GM13976 (cell line): ENCODE measurements at regions not wholly inside any gene's neighbourhood (a gene's known extent, or its start where the extent isn't known, plus 50 kb on each side); places are given as distances from the start of the nearest gene placed in this dataset.

ENCODE experiments used
- DNase-seq: peaks from one replicate; pipeline ENCODE4 v3.0.0; 2012; ENCODE audit warnings: low spot score
- in situ Hi-C: fragments of 300-500 bp; cut with MboI; formaldehyde crosslinking; loops from one replicate; pipeline ENCODE4 v1.12.0; 2022; ENCODE audit warnings: low sequenced_read_pairs, mixed read lengths, inconsistent platforms; ENCODE audit not compliant: unreplicated experiment
- TF ChIP-seq, protein P1 (sequence below): IDR thresholded peaks from 2 replicates; pipeline ENCODE4 v1.5.1; 2012; ENCODE audit warnings: borderline replicate concordance, mild to moderate bottlenecking; ENCODE audit not compliant: insufficient read depth; ENCODE audit errors: extremely low read depth, missing control alignments, control extremely low read depth

DNA sequence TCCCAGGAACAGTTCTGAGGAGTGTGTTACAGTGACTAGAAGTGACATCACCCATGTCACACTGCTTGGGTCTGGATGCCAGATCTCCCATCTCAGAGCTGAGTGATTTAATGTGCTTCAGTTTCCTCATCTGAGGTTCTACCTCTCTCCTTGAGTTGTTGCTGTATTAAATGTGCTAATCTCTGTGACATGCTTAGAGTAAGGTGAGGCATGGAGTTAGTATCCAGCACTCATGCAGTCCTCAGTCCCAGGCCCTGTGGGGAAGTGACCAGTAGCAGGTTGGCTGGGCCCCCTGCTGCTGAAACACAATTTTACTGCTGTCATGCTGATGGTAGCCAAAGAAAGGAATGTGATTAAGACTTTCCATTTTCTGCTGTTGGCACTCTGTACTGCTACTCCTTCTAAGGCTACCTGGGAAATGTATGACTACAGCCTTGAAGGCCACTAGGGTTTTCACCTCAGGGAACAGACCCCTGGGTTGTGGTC, 639.6 kb downstream of the MID1IP1 start:
- TF ChIP-seq, protein P1, sequence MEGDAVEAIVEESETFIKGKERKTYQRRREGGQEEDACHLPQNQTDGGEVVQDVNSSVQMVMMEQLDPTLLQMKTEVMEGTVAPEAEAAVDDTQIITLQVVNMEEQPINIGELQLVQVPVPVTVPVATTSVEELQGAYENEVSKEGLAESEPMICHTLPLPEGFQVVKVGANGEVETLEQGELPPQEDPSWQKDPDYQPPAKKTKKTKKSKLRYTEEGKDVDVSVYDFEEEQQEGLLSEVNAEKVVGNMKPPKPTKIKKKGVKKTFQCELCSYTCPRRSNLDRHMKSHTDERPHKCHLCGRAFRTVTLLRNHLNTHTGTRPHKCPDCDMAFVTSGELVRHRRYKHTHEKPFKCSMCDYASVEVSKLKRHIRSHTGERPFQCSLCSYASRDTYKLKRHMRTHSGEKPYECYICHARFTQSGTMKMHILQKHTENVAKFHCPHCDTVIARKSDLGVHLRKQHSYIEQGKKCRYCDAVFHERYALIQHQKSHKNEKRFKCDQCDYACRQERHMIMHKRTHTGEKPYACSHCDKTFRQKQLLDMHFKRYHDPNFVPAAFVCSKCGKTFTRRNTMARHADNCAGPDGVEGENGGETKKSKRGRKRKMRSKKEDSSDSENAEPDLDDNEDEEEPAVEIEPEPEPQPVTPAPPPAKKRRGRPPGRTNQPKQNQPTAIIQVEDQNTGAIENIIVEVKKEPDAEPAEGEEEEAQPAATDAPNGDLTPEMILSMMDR = no peak
- in situ Hi-C loops = no loop called here
- no peak for DNase-seq

DNA sequence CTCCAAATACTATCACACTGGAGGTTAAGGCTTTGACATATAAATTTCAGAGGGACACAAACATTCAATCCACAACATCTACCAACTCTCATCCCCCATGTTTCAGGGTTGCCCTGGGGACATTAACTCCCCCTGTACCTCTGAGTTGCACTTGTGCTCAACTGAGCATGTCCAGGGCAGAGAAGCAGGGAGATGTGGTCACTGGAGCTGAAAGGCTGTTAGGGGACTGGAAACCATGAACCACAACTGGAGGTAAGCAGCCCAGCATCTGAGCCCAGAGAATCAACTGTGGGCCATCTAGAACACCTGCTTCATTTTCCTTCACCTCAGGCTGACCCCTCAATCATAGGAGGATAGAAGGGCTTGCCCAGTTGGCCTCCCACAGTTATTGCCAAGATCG, 641.1 kb downstream of the MID1IP1 start:
- no peak for DNase-seq
- in situ Hi-C loops = no loop called here
- TF ChIP-seq, protein P1 = no peak

DNA sequence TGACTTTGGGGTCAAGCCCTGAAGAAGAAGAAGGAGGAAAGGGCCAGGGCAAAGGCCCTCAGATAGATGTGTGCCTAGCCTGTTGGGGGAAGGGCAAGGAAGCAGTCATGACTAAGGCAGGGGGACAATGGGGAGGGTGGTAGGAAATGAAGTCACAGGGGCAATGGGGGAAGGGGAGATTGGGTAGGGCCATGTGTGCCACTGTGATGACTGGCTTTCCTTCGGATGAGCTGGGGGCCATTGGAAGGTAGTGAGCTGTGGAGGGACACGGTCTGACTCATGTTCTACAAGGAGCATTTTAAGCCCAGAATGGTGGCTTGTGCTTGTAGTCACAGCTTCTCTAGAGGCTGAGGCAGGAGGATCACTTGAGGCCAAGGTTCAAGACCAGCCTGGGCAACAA, 642.0 kb downstream of the MID1IP1 start:
- in situ Hi-C loops = no loop called here
- DNase-seq = no peak
- TF ChIP-seq, protein P1 = no peak

DNA sequence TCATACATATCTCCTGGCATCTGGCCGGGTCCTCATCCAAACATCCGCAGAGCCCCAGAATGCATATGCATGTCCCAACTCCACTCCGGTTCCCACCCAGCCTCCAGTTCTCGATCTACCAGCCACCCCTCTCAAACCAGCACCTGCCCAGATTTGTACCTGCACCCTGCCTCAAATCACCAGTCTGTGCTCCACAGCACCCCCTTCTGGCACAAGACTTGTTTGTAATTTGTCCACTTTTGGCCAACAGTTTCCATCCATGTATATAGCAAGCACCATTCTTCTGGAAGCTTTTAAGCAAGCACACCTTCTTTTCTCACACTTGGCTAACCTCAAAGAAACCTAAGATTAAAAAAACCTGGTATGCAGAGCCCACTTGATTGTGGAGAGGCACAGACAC, 644.1 kb downstream of the MID1IP1 start:
- DNase-seq = no peak
- in situ Hi-C loops = no loop called here
- TF ChIP-seq, protein P1 = peak; percentile 33

DNA sequence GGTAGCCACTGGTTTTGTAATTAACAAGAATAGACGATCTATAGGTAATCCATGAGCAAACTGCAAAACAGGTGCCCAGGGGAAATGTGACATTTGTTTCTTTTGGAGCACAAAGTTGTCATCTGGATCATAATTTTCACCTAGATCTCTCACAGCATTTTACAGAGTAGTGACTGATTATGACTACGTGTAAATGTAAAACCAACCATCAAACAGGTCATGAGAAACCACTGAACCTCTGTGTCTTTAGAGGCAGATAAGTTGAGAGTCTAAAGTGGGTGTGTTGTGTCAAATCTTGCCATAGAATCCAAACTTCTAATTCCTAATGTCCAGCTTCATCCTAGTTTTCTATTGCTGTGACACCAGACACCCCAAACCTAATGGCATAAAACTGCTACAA, 648.1 kb downstream of the MID1IP1 start:
- TF ChIP-seq, protein P1 = no peak
- in situ Hi-C loops = no loop called here

DNA sequence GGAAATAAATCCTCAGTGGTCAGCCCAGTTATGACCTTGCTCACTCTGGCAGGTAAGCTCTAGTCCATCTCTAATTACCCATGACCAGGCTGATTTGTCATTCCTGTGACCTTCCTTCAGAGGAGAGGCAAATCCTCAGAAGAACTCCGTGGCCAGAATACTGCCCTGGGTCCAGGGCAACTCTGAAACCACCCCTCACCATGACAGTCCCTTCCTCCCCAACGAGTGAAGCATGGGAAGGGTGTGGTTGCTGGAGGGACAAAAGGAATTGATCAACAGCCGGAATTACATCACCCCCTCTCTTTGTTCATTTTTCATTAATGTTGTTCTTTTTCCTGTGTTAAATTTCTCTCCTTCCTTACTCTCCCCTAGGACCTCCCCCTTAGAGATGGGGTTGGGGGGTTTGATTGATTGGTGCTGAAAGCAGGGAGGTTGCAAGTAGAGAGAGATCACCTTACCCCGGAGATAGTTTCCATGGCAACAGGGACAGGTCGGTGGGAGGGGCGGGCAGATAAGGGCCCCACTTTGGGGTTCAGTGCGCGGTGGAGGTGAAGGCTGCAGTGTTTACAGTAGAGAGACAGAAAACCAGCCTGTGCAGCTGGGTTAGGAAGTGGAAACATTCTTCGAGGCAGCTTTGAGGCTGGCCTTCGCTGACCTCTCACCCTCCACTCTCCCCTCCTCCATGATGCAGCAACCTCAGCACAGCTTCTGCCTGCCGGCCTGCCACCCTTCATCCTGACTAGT, 647.4 kb downstream of the BCOR start:
- DNase-seq = no peak
- TF ChIP-seq, protein P1 = no peak
- in situ Hi-C loops = no loop called here

More for the DNA sequence above, 648.1 kb downstream of the MID1IP1 start:
- no peak for DNase-seq
